ENCODE measurements at regions not wholly inside any gene's neighbourhood (a gene's known extent, or its start where the extent isn't known, plus 50 kb on each side); places are given as distances from the start of the nearest gene placed in this dataset.

GRCh38 chr14:22381408-22381760 lies 207.6 kb downstream of the DAD1 start:
- in situ Hi-C loops (cut with MboI): loop anchor here (25.0 kb wide), 1 partner anchor 281 kb away; no protein-coding TSS in a partner anchor
- peaks cover 42% of the 10 kb centered on the region for H3K27me3 ChIP-seq (replicated peaks; ENCODE audit: insufficient read depth)
- no peaks in the 10 kb centered on the region for H3K36me3 ChIP-seq (ENCODE audit: low read depth)
- no peaks in the 10 kb centered on the region for H3K79me2 ChIP-seq (ENCODE audit: insufficient read depth)
- no peak overlapping the region for H3K9ac ChIP-seq
- H3K9me2 ChIP-seq (ENCODE audit: insufficient read depth): no peaks in the 10 kb centered on the region
- H3K4me1 ChIP-seq (ENCODE audit: insufficient read depth): peaks cover 22% of the 10 kb centered on the region
- WGBS, 2 experiments (ENCODE audit: low coverage in 1 of 2, low lambda C conversion rate in 2 of 2, missing lambda C conversion rate in 2 of 2): 67 to 73% methylated on average over 3 of the region's 3 CpGs
- no peak for DNase-seq
- peaks cover 15% of the 10 kb centered on the region for H3F3A ChIP-seq (ENCODE audit: insufficient read depth)
- H3K9me3 ChIP-seq (ENCODE audit: low read depth): no peaks in the 10 kb centered on the region
- no peak overlapping the region for H3K4me3 ChIP-seq
- no peak overlapping the region for H3K4me2 ChIP-seq (ENCODE audit: unreplicated experiment)
- H2AFZ ChIP-seq: no peak overlapping the region
- no peak overlapping the region for H3K27ac ChIP-seq
- no peak for TF ChIP-seq EZH2 (IDR thresholded peaks at IDR 0.05; ENCODE audit: insufficient read depth, poor library complexity, severe bottlenecking)
- TF ChIP-seq EZH2phosphoT487 (IDR thresholded peaks at IDR 0.05; ENCODE audit: insufficient read depth, low read depth): no peak
- H4K20me1 ChIP-seq (ENCODE audit: insufficient read depth): no peaks in the 10 kb centered on the region

DNA sequence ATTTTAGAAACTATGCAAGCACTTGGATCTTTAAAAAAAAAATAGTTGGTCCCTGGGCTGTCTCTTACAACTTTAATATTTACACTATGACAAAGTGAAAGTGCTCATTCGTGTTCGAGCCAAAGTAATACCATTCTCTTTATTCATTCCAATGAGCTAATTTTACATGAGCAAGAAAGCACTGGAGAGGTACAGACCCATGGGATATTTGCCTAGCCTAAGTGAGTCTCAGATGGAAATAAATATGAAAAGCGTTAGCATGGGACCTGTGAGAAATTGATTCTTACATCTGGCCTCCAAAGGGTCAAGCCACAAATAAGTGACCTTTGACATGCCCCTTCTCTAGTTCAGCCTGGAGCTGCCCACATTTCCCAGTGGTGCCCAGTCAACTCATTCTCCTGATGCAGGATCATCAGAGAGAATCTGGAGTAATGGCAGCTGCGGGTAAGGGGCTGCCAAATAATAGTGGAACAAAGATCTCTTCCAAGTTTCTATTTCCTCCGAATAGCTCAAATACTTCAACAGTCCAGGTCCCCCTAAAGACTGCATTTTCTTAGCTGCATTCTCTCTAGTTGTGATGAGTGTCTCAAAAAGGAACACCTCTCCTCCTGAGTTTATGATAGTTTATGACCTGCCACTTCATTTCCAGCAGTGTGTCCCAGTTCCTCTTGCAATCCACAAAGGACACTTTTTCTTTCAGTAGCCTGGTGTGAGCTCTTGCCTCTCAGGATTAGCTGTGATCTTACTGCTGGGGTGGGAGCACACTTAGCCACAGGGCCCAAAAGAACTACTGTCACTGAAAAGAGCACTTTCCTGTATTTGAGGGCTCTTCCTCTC lies 208.2 kb downstream of the DAD1 start:
- in situ Hi-C loops (cut with MboI): loop anchor here (25.0 kb wide), 1 partner anchor 282 kb away; no protein-coding TSS in a partner anchor
- Histone ChIP-seq H3K27ac (0 out of 2 replicates have a peak overlapping the region, but pooled peaks have one; percentile 30), H3K9ac (no peak overlapping the region; the same call in 1 of the 2 replicates), H3K9me3 (ENCODE audit: low read depth) (no peaks in the 10 kb centered on the region), H2AFZ (no peak overlapping the region), H3K4me2 (ENCODE audit: unreplicated experiment) (peak overlapping the region; percentile 81), H3F3A (ENCODE audit: insufficient read depth) (peaks cover 15% of the 10 kb centered on the region), H3K79me2 (ENCODE audit: insufficient read depth) (no peaks in the 10 kb centered on the region), H3K9me2 (ENCODE audit: insufficient read depth) (no peaks in the 10 kb centered on the region), H3K4me1 (ENCODE audit: insufficient read depth) (peaks cover 22% of the 10 kb centered on the region), H4K20me1 (ENCODE audit: insufficient read depth) (no peaks in the 10 kb centered on the region), H3K36me3 (ENCODE audit: low read depth) (no peaks in the 10 kb centered on the region), H3K4me3 (peak overlapping the region; percentile 55), H3K27me3 (replicated peaks; ENCODE audit: insufficient read depth) (peaks cover 40% of the 10 kb centered on the region)
- WGBS, 2 experiments (ENCODE audit: low coverage in 1 of 2, low lambda C conversion rate in 2 of 2, missing lambda C conversion rate in 2 of 2): 28 to 33% methylated on average over 5 of the region's 5 CpGs
- TF ChIP-seq EZH2phosphoT487 (IDR thresholded peaks at IDR 0.05; ENCODE audit: insufficient read depth, low read depth): no peak
- no peak for TF ChIP-seq EZH2 (IDR thresholded peaks at IDR 0.05; ENCODE audit: insufficient read depth, poor library complexity, severe bottlenecking)
- DNase-seq: peak; percentile 81

DNA sequence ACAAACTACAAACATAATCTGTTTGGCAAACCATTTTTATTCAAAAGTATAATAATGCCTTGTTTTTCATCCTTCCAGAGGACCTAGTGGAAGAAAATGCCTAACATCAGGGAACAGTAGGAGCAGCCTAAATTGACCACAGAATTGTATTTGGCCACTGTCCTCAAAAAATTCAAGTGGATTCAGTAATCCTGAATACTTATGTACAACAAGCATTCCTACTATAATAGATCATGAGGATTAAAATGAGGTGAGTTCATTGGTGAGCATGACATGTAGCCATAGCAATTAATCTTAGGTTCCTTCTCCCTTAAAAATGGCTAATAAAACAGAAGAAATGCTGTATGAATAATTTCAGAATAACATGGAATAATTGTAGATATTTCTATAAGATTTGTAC lies 209.3 kb downstream of the DAD1 start:
- Histone ChIP-seq H3K36me3 (ENCODE audit: low read depth) (no peaks in the 10 kb centered on the region), H3K27me3 (replicated peaks; ENCODE audit: insufficient read depth) (peaks cover 32% of the 10 kb centered on the region), H3K4me2 (ENCODE audit: unreplicated experiment) (peak overlapping the region; percentile 81), H3F3A (ENCODE audit: insufficient read depth) (peaks cover 15% of the 10 kb centered on the region), H4K20me1 (ENCODE audit: insufficient read depth) (no peaks in the 10 kb centered on the region), H3K79me2 (ENCODE audit: insufficient read depth) (no peaks in the 10 kb centered on the region), H2AFZ (no peak overlapping the region), H3K4me3 (0 out of 2 replicates have a peak overlapping the region, but pooled peaks have one; percentile 55), H3K9me3 (ENCODE audit: low read depth) (no peaks in the 10 kb centered on the region), H3K9me2 (ENCODE audit: insufficient read depth) (no peaks in the 10 kb centered on the region), H3K27ac (peak overlapping the region; percentile 30; the same call in 1 of the 2 replicates), H3K4me1 (ENCODE audit: insufficient read depth) (peaks cover 22% of the 10 kb centered on the region), H3K9ac (no peak overlapping the region; the same call in 1 of the 2 replicates)
- TF ChIP-seq EZH2 (IDR thresholded peaks at IDR 0.05; ENCODE audit: insufficient read depth, poor library complexity, severe bottlenecking): no peak
- TF ChIP-seq EZH2phosphoT487 (IDR thresholded peaks at IDR 0.05; ENCODE audit: insufficient read depth, low read depth): no peak
- in situ Hi-C loops (cut with MboI): loop anchor here (10.0 to 25.0 kb wide), 2 partner anchors 55 to 283 kb away; no protein-coding TSS in a partner anchor
- peak; percentile 60 for DNase-seq

GRCh38 chr14:22378181-22378580 lies 210.8 kb downstream of the DAD1 start:
- Histone ChIP-seq H3K4me3 (no peak overlapping the region), H3K27me3 (replicated peaks; ENCODE audit: insufficient read depth) (peaks cover 38% of the 10 kb centered on the region), H4K20me1 (ENCODE audit: insufficient read depth) (no peaks in the 10 kb centered on the region), H3K79me2 (ENCODE audit: insufficient read depth) (no peaks in the 10 kb centered on the region), H3K9me3 (ENCODE audit: low read depth) (no peaks in the 10 kb centered on the region), H2AFZ (no peak overlapping the region), H3K27ac (no peak overlapping the region), H3K36me3 (ENCODE audit: low read depth) (no peaks in the 10 kb centered on the region), H3K4me1 (ENCODE audit: insufficient read depth) (peaks cover 22% of the 10 kb centered on the region), H3K4me2 (ENCODE audit: unreplicated experiment) (no peak overlapping the region), H3K9ac (no peak overlapping the region), H3K9me2 (ENCODE audit: insufficient read depth) (no peaks in the 10 kb centered on the region), H3F3A (ENCODE audit: insufficient read depth) (peaks cover 15% of the 10 kb centered on the region)
- TF ChIP-seq EZH2 (IDR thresholded peaks at IDR 0.05; ENCODE audit: insufficient read depth, poor library complexity, severe bottlenecking): no peak
- TF ChIP-seq EZH2phosphoT487 (IDR thresholded peaks at IDR 0.05; ENCODE audit: insufficient read depth, low read depth): no peak
- DNase-seq: no peak
- in situ Hi-C loops (cut with MboI): loop anchor here (10.0 to 25.0 kb wide), 2 partner anchors 53 to 284 kb away; no protein-coding TSS in a partner anchor
- WGBS, 2 experiments (ENCODE audit: low coverage in 1 of 2, low lambda C conversion rate in 2 of 2, missing lambda C conversion rate in 2 of 2): 64 to 68% methylated on average over 2 of the region's 2 CpGs

All from GM23248 (cell line).